ENCODE measurements at regions not wholly inside any gene's neighbourhood (a gene's known extent, or its start where the extent isn't known, plus 50 kb on each side); places are given as distances from the start of the nearest gene placed in this dataset.

DNA sequence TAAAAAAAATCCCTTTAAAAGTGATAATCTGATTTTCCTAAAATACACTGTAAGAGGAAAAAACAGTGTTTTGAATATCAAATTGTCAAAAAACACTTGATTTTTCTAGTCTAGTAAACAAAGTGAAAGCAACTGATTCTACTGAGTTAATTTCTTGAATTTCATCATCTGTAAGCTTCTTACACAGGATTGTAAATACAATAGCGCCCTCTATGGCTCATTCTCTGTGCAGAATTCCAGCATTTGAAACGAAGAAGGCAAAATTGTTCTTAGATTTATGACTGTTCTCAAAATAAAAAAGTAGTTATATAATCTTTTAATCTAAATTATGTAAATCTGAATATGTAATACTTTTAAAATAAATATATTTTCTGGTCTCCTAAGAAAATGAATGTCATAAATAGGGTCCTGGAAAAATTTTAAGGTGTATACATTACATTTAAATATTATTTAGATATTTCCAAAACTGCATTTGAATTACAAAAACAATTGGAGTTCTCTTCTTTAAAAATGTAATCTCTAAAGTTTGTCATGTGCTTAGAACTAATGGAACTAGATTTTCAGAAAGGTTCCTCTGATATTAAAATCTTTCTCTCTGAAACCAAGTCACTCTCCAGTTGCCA lies 176.9 kb upstream of the MC4R start (continued):
- TF ChIP-seq BRF2 (IDR thresholded peaks at IDR 0.05; ENCODE audit: borderline replicate concordance, insufficient read depth, insufficient read length) (no peak), MTA3 (IDR thresholded peaks at IDR 0.05; ENCODE audit: borderline replicate concordance) (no peak), ATF4 (CRISPR knock-in tag; IDR thresholded peaks at IDR 0.05) (0 out of 2 replicates have a peak, but pooled peaks have one; percentile 42), MBD2 (IDR thresholded peaks at IDR 0.05; ENCODE audit: borderline replicate concordance, low read depth) (no peak), ZNF212 (CRISPR knock-in tag; IDR thresholded peaks at IDR 0.05) (no peak), PTRF (tag; IDR thresholded peaks at IDR 0.05) (no peak), SMAD3 (CRISPR knock-in tag; conservative IDR thresholded peaks at IDR 0.05) (no peak), NELFE (IDR thresholded peaks at IDR 0.05; ENCODE audit: insufficient read depth, insufficient read length) (no peak), IFI16 (CRISPR knock-in tag; IDR thresholded peaks at IDR 0.05) (no peak), IRF1 (CRISPR knock-in tag; IDR thresholded peaks at IDR 0.05; ENCODE audit: borderline replicate concordance) (no peak), CCNT2 (IDR thresholded peaks at IDR 0.05; ENCODE audit: borderline replicate concordance, extremely low read depth, insufficient read length, low read depth, low read length) (no peak), YY1 (IDR thresholded peaks at IDR 0.05; ENCODE audit: borderline replicate concordance in 1 of 3, control insufficient read depth in 1 of 3, extremely low read depth in 1 of 3, insufficient read depth in 3 of 3, insufficient read length in 1 of 3, insufficient replicate concordance in 2 of 3, low read depth in 1 of 3, low read length in 2 of 3) (no peak), NBN (IDR thresholded peaks at IDR 0.05; ENCODE audit: low read depth) (no peak), BDP1 (IDR thresholded peaks at IDR 0.05; ENCODE audit: insufficient read depth, insufficient read length) (no peak), RAD21 (CRISPR knock-in tag; conservative IDR thresholded peaks at IDR 0.05 in 1 of 2, IDR thresholded peaks at IDR 0.05 in 1 of 2) (peak; percentile 81 to 82), GTF2F1 (IDR thresholded peaks at IDR 0.05; ENCODE audit: low read depth, low read length) (no peak), ZNF197 (CRISPR knock-in tag; IDR thresholded peaks at IDR 0.05; ENCODE audit: low read depth) (no peak), SMC3 (conservative IDR thresholded peaks at IDR 0.05; ENCODE audit: insufficient read depth, low read depth, low read length) (0 out of 2 replicates have a peak, but pooled peaks have one; percentile 11), CEBPG (CRISPR knock-in tag; IDR thresholded peaks at IDR 0.05) (no peak), CEBPG (tag; conservative IDR thresholded peaks at IDR 0.05 in 1 of 2, IDR thresholded peaks at IDR 0.05 in 1 of 2) (peak; percentile 65 to 86)
- TF ChIP-seq, protein P1, sequence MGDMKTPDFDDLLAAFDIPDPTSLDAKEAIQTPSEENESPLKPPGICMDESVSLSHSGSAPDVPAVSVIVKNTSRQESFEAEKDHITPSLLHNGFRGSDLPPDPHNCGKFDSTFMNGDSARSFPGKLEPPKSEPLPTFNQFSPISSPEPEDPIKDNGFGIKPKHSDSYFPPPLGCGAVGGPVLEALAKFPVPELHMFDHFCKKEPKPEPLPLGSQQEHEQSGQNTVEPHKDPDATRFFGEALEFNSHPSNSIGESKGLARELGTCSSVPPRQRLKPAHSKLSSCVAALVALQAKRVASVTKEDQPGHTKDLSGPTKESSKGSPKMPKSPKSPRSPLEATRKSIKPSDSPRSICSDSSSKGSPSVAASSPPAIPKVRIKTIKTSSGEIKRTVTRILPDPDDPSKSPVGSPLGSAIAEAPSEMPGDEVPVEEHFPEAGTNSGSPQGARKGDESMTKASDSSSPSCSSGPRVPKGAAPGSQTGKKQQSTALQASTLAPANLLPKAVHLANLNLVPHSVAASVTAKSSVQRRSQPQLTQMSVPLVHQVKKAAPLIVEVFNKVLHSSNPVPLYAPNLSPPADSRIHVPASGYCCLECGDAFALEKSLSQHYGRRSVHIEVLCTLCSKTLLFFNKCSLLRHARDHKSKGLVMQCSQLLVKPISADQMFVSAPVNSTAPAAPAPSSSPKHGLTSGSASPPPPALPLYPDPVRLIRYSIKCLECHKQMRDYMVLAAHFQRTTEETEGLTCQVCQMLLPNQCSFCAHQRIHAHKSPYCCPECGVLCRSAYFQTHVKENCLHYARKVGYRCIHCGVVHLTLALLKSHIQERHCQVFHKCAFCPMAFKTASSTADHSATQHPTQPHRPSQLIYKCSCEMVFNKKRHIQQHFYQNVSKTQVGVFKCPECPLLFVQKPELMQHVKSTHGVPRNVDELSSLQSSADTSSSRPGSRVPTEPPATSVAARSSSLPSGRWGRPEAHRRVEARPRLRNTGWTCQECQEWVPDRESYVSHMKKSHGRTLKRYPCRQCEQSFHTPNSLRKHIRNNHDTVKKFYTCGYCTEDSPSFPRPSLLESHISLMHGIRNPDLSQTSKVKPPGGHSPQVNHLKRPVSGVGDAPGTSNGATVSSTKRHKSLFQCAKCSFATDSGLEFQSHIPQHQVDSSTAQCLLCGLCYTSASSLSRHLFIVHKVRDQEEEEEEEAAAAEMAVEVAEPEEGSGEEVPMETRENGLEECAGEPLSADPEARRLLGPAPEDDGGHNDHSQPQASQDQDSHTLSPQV (IDR thresholded peaks at IDR 0.05) = no peak
